NOMO-1 treated with dmso at 0.1 percent for 144 hours (cell line): ENCODE measurements at regions not wholly inside any gene's neighbourhood (a gene's known extent, or its start where the extent isn't known, plus 50 kb on each side); places are given as distances from the start of the nearest gene placed in this dataset.
"Not testable (repeated sequence)": the region's sequence is repeated elsewhere in the genome, so short reads cannot be mapped to it uniquely, and the experiment has no call there.

Experiments used
- DNase-seq: peaks from one replicate; lab custom pipeline; 2025; ENCODE audit not compliant: unreplicated experiment; lab: John Stamatoyannopoulos, UW

- DNase-seq = no peak
Measured at GRCh38 chr3:194189243-194189791, 53.4 kb downstream of the HES1 start.

GRCh38 chr3:194191850-194192249 lies 55.9 kb downstream of the HES1 start:
- DNase-seq = not testable (repeated sequence)

GRCh38 chr3:194194051-194194756 lies 58.3 kb downstream of the HES1 start:
- DNase-seq = peak; percentile 29

GRCh38 chr3:194194757-194195085 lies 58.8 kb downstream of the HES1 start:
- DNase-seq = no peak

- DNase-seq = no peak
Measured at GRCh38 chr3:194195611-194196010, 59.7 kb downstream of the HES1 start.

GRCh38 chr3:194196876-194197275 lies 60.9 kb downstream of the HES1 start:
- no peak for DNase-seq

GRCh38 chr3:194197396-194197960 lies 61.5 kb downstream of the HES1 start:
- no peak for DNase-seq

GRCh38 chr3:194197981-194198695 lies 62.2 kb downstream of the HES1 start:
- DNase-seq = no peak

GRCh38 chr3:194198938-194199337 lies 63.0 kb downstream of the HES1 start:
- DNase-seq = peak; percentile 63

GRCh38 chr3:194200422-194201081 lies 64.6 kb downstream of the HES1 start:
- DNase-seq = no peak

GRCh38 chr3:194201953-194202666 lies 66.2 kb downstream of the HES1 start:
- no peak for DNase-seq

GRCh38 chr3:194203482-194204041 lies 67.6 kb downstream of the HES1 start:
- peak; percentile 12 for DNase-seq

GRCh38 chr3:194204042-194204987 lies 68.4 kb downstream of the HES1 start:
- no peak for DNase-seq

- peak; percentile 26 for DNase-seq
Measured at GRCh38 chr3:194205675-194206133, 69.8 kb downstream of the HES1 start.

GRCh38 chr3:194206320-194206719 lies 70.4 kb downstream of the HES1 start:
- no peak for DNase-seq

- DNase-seq = no peak
Measured at GRCh38 chr3:194208709-194209108, 72.8 kb downstream of the HES1 start.

- no peak for DNase-seq
Measured at GRCh38 chr3:194212161-194212844, 76.4 kb downstream of the HES1 start.

GRCh38 chr3:194212845-194213331 lies 76.9 kb downstream of the HES1 start:
- DNase-seq = no peak

- DNase-seq = no peak
Measured at GRCh38 chr3:194215392-194215791, 79.4 kb downstream of the HES1 start.
